ENCODE measurements at regions not wholly inside any gene's neighbourhood (a gene's known extent, or its start where the extent isn't known, plus 50 kb on each side); places are given as distances from the start of the nearest gene placed in this dataset.

DNA sequence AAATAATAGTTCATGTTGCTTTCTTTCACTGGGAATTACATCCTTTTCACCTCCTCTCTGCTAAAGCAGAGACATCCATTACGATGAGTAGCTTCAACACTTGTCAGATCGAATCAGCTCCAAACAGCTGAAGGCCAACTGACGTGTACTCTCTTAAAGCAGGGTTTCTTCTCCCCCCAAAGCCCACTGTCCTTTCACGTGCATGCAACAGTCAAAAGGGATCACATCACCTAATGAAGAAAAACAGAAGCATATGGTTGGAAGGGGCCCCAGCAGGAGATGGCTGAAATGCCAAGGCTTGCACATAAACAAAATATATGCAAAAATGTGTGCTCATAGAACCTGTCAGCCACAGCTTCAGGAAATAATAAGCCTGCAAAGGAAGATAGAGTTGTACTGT is 421.6 kb downstream of the ANXA1 start:
- TF ChIP-seq POLR2AphosphoS5 (IDR thresholded peaks at IDR 0.05; ENCODE audit: low read depth, low read length) (no peak), TAF1 (IDR thresholded peaks at IDR 0.05; ENCODE audit: borderline replicate concordance, insufficient read depth, low read length) (no peak), SIN3A (IDR thresholded peaks at IDR 0.05; ENCODE audit: borderline replicate concordance, insufficient read depth, low read length) (no peak), FOXP2 (optimal IDR thresholded peaks at IDR 0.05; ENCODE audit: borderline replicate concordance, extremely low read depth, extremely low read length, insufficient read depth) (no peak)
- TF ChIP-seq, protein P1, sequence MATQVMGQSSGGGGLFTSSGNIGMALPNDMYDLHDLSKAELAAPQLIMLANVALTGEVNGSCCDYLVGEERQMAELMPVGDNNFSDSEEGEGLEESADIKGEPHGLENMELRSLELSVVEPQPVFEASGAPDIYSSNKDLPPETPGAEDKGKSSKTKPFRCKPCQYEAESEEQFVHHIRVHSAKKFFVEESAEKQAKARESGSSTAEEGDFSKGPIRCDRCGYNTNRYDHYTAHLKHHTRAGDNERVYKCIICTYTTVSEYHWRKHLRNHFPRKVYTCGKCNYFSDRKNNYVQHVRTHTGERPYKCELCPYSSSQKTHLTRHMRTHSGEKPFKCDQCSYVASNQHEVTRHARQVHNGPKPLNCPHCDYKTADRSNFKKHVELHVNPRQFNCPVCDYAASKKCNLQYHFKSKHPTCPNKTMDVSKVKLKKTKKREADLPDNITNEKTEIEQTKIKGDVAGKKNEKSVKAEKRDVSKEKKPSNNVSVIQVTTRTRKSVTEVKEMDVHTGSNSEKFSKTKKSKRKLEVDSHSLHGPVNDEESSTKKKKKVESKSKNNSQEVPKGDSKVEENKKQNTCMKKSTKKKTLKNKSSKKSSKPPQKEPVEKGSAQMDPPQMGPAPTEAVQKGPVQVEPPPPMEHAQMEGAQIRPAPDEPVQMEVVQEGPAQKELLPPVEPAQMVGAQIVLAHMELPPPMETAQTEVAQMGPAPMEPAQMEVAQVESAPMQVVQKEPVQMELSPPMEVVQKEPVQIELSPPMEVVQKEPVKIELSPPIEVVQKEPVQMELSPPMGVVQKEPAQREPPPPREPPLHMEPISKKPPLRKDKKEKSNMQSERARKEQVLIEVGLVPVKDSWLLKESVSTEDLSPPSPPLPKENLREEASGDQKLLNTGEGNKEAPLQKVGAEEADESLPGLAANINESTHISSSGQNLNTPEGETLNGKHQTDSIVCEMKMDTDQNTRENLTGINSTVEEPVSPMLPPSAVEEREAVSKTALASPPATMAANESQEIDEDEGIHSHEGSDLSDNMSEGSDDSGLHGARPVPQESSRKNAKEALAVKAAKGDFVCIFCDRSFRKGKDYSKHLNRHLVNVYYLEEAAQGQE (IDR thresholded peaks at IDR 0.05; ENCODE audit: insufficient read depth in 1 of 2, low read depth in 2 of 2, low read length in 2 of 2): no peak

All from PFSK-1 (cell line).